ENCODE measurements at regions not wholly inside any gene's neighbourhood (a gene's known extent, or its start where the extent isn't known, plus 50 kb on each side); places are given as distances from the start of the nearest gene placed in this dataset.

- TF ChIP-seq POLR2A (IDR thresholded peaks at IDR 0.05), result no peak
- TF ChIP-seq CTCF (IDR thresholded peaks at IDR 0.05), result no peak
Observed at GRCh38 chr16:6674071-6674470, 658.6 kb upstream of the RBFOX1 start.

Measured in vagina (tissue), 2 donors.